Body of pancreas (tissue), 4 donors: ENCODE measurements at regions not wholly inside any gene's neighbourhood (a gene's known extent, or its start where the extent isn't known, plus 50 kb on each side); places are given as distances from the start of the nearest gene placed in this dataset.

Source experiments
- ATAC-seq: fragments of 150-250 bp; one replicate; pipeline ENCODE4 v1.9.1; 2016
- DNase-seq, 4 donors: peaks; one replicate each; pipeline ENCODE4 v3.0.0-alpha.2; 2019
- H3K27ac ChIP-seq, 4 donors: fragments of 200-600 bp; sonication (generic); 1 replicate in 3 of 4; 2 replicates in 1 of 4; pipeline versions ENCODE4 v1.5.1 to v1.6.1; 2016 to 2019; ENCODE audit warnings: mild to moderate bottlenecking in 1 of 4, mixed read lengths in 1 of 4, moderate library complexity in 1 of 4
- H3K27me3 ChIP-seq, 2 donors: fragments of 200-600 bp; sonication (generic); one replicate each; pipeline ENCODE4 v1.6.0; 2016; ENCODE audit warnings: mild to moderate bottlenecking in 1 of 2
- H3K36me3 ChIP-seq, 2 donors: fragments of 200-600 bp; sonication (generic); replicated peaks in 1 of 2; 2 replicates each; pipeline ENCODE4 v1.5.1; 2016; ENCODE audit warnings: low read depth in 2 of 2; ENCODE audit not compliant: insufficient read depth in 1 of 2
- H3K4me1 ChIP-seq: fragments of 200-600 bp; sonication (generic); one replicate; pipeline ENCODE4 v1.6.0; 2016
- H3K4me3 ChIP-seq, 2 donors: fragments of 200-600 bp; sonication (generic); 1 replicate in 1 of 2; 2 replicates in 1 of 2; pipeline ENCODE4 v1.5.1; 2016 to 2019
- H3K9me3 ChIP-seq, 3 donors: fragments of 200-600 bp; sonication (generic); 1 replicate in 2 of 3; 2 replicates in 1 of 3; pipeline ENCODE4 v1.5.1; 2016
- CTCF ChIP-seq, 7 experiments: fragments of 450-650 bp in 4 of 7; fragments of 200-600 bp in 3 of 7; sonication (generic) in 3 of 7; IDR thresholded peaks; one replicate each; pipeline ENCODE4 v1.5.1; 2016 to 2019; ENCODE audit warnings: antibody characterized with exemption in 7 of 7
- POLR2A ChIP-seq, 3 donors: fragments of 450-650 bp; IDR thresholded peaks; one replicate each; pipeline ENCODE4 v1.6.1; 2016; ENCODE audit warnings: antibody characterized with exemption in 3 of 3, mild to moderate bottlenecking in 2 of 3
- WGBS, 2 donors: methylation state at CpG; one replicate each; pipeline ENCODE4 v1.1.5; 2017; 5-methylcytosine and 5-hydroxymethylcytosine counted together
- intact Hi-C: fragments of 100-400 bp; cut with DNase I; formaldehyde crosslinking; loops from one replicate; pipeline ENCODE4 v1.15.1; 2023

- DNase-seq (peak; percentile 26 to 55 (median 36)), ATAC-seq (peak; percentile 73)
- no peaks in the 10 kb centered on the region for H3K36me3 ChIP-seq
- intact Hi-C loops: no loop called here
- H3K9me3 ChIP-seq: no peaks in the 10 kb centered on the region
- H3K4me3 ChIP-seq: no peak overlapping the region
- H3K27ac ChIP-seq: peak overlapping the region in 3 of 4 donors; percentile 47 to 71 (median 57)
- H3K4me1 ChIP-seq: peaks cover 61% of the 10 kb centered on the region
- TF ChIP-seq POLR2A (IDR thresholded peaks at IDR 0.05): no peak
- H3K27me3 ChIP-seq: no peaks in the 10 kb centered on the region
- whole genome bisulfite sequencing, 2 donors: 23 to 25% methylated on average over 3 of the region's 3 CpGs
These were observed 51.0 kb upstream of the LIFR start for GRCh38 chr5:38607396-38607795.

GRCh38 chr5:38607930-38608564 lies 51.6 kb upstream of the LIFR start:
- Histone ChIP-seq H3K9me3 (no peaks in the 10 kb centered on the region), H3K27ac (peak overlapping the region in 3 of 4 donors; percentile 47 to 71 (median 57)), H3K4me3 (no peak overlapping the region), H3K27me3 (no peaks in the 10 kb centered on the region), H3K36me3 (no peaks in the 10 kb centered on the region), H3K4me1 (peaks cover 61% of the 10 kb centered on the region)
- intact Hi-C loops: no loop called here
- ATAC-seq (peak; percentile 86), DNase-seq (peak in 3 of 4 donors; percentile 31 to 63 (median 34))
- TF ChIP-seq POLR2A (IDR thresholded peaks at IDR 0.05) (no peak), CTCF (IDR thresholded peaks at IDR 0.05) (no peak)
- WGBS, 2 donors: 18 to 25% methylated on average over 5 of the region's 5 CpGs

DNA sequence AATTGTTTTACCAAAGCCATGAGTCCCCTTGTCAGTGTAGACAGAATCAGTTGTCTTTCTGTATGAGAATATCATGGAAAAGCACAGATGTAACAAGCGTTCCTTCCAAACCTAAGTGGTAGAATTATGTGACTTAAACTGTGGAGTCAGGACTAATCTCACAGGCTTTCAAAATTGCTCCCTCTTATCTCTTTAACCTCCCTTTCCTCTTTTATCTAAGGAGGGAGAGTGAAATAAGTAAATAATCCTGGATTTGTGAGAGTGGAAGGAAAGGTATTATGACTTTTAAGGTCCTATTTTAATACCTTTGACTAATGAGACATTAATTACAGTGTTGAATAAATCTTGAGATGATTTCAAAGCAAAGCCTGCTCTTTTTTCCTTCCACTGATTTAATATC lies 52.4 kb upstream of the LIFR start:
- DNase-seq (no peak), ATAC-seq (no peak)
- H3K36me3 ChIP-seq: no peaks in the 10 kb centered on the region
- 30 to 37% methylated on average over 1 of the region's 1 CpG for WGBS, 2 donors
- peaks cover 68% of the 10 kb centered on the region for H3K4me1 ChIP-seq
- no peak for TF ChIP-seq POLR2A (IDR thresholded peaks at IDR 0.05)
- no peak for TF ChIP-seq CTCF (IDR thresholded peaks at IDR 0.05)
- no peak overlapping the region for H3K4me3 ChIP-seq
- no peaks in the 10 kb centered on the region for H3K27me3 ChIP-seq
- intact Hi-C loops: no loop called here
- peak overlapping the region; percentile 6 to 71 (median 52) for H3K27ac ChIP-seq
- no peaks in the 10 kb centered on the region for H3K9me3 ChIP-seq

- H3K4me3 ChIP-seq: no peak overlapping the region
- TF ChIP-seq POLR2A (IDR thresholded peaks at IDR 0.05) (no peak), CTCF (IDR thresholded peaks at IDR 0.05) (no peak)
- peaks cover 68% of the 10 kb centered on the region for H3K4me1 ChIP-seq
- H3K27ac ChIP-seq: peak overlapping the region in 1 of 4 donors; percentile 87
- no peak for ATAC-seq
- no peaks in the 10 kb centered on the region for H3K27me3 ChIP-seq
- intact Hi-C loops: no loop called here
- DNase-seq: no peak
- H3K9me3 ChIP-seq: no peaks in the 10 kb centered on the region
- no peaks in the 10 kb centered on the region for H3K36me3 ChIP-seq
These were observed 56.4 kb upstream of the LIFR start for GRCh38 chr5:38612851-38613250.

- no peak for DNase-seq
- intact Hi-C loops: no loop called here
These were observed 57.0 kb upstream of the LIFR start for GRCh38 chr5:38613490-38613889.

More at GRCh38 chr5:38613490-38613889, 57.0 kb upstream of the LIFR start:
- no peak overlapping the region for H3K4me3 ChIP-seq
- TF ChIP-seq POLR2A (IDR thresholded peaks at IDR 0.05) (no peak), CTCF (IDR thresholded peaks at IDR 0.05) (no peak)
- H3K9me3 ChIP-seq: no peaks in the 10 kb centered on the region
- no peaks in the 10 kb centered on the region for H3K36me3 ChIP-seq
- WGBS, 2 donors: 22 to 47% methylated on average over 3 of the region's 3 CpGs
- H3K4me1 ChIP-seq: peaks cover 65% of the 10 kb centered on the region
- ATAC-seq: no peak
- H3K27ac ChIP-seq: peak overlapping the region in 2 of 4 donors; percentile 31 to 87
- H3K27me3 ChIP-seq: no peaks in the 10 kb centered on the region
